B cell (primary cell): ENCODE measurements at regions not wholly inside any gene's neighbourhood (a gene's known extent, or its start where the extent isn't known, plus 50 kb on each side); places are given as distances from the start of the nearest gene placed in this dataset.

Source experiments
- ATAC-seq: fragments of 200-7000 bp; cut with Tn5 transposase; one replicate; pipeline ENCODE4 v1.10.0; 2021; ENCODE audit warnings: low read depth, mild to moderate bottlenecking, moderate number of reproducible peaks, moderate library complexity
- CTCF ChIA-PET: fragments of 350-600 bp; sonication (Branson Sonifier 250); formaldehyde crosslinking; loops from one replicate; lab custom pipeline; 2021; ENCODE audit warnings: antibody characterized with exemption, inconsistent platforms; lab: Charles Lee
- POLR2A ChIA-PET: fragments of 350-600 bp; sonication (Branson Sonifier 250); formaldehyde crosslinking; loops from one replicate; lab custom pipeline; 2021; ENCODE audit warnings: antibody characterized with exemption; lab: Charles Lee
- DNase-seq: peaks from one replicate; pipeline ENCODE4 v3.0.0; 2013
- H2AFZ ChIP-seq: 2 replicates; pipeline ENCODE4 v1.6.1; 2012; ENCODE audit warnings: mild to moderate bottlenecking, low read depth, low read length; ENCODE audit not compliant: insufficient read depth, poor library complexity, severe bottlenecking
- H3K27ac ChIP-seq, 2 donors: 1 replicate in 1 of 2; 2 replicates in 1 of 2; pipeline ENCODE4 v1.5.1; 2012 to 2013; ENCODE audit warnings: low read length in 2 of 2, mild to moderate bottlenecking in 2 of 2, moderate library complexity in 1 of 2
- H3K27me3 ChIP-seq, 4 experiments: fragments of 200-600 bp in 1 of 4; sonication (generic) in 1 of 4; replicated peaks in 1 of 4; 1 replicate in 2 of 4; 2 replicates in 2 of 4; pipeline versions ENCODE4 v1.6.1 to v1.7.0; 2013 to 2016; ENCODE audit warnings: low read length in 3 of 4, mild to moderate bottlenecking in 2 of 4, mixed read lengths in 1 of 4, moderate library complexity in 1 of 4; ENCODE audit not compliant: insufficient read depth in 4 of 4, control insufficient read depth in 3 of 4; ENCODE audit errors: control extremely low read depth in 1 of 4
- H3K36me3 ChIP-seq, 2 experiments: replicated peaks in 1 of 2; 1 replicate in 1 of 2; 2 replicates in 1 of 2; pipeline versions ENCODE4 v1.6.1 to v1.7.1; 2013; ENCODE audit warnings: low read length in 1 of 2; ENCODE audit not compliant: insufficient read depth in 2 of 2, control insufficient read depth in 1 of 2; ENCODE audit errors: control extremely low read depth in 1 of 2, extremely low read depth in 1 of 2
- H3K4me1 ChIP-seq, 2 donors: fragments of 200-600 bp in 1 of 2; sonication (generic) in 1 of 2; 1 replicate in 1 of 2; 2 replicates in 1 of 2; pipeline versions ENCODE4 v1.5.1 to v1.6.1; 2013 to 2017; ENCODE audit warnings: low read length in 2 of 2; ENCODE audit not compliant: control insufficient read depth in 2 of 2, insufficient read depth in 2 of 2
- H3K4me2 ChIP-seq: replicated peaks from 2 replicates; pipeline ENCODE3; 2012; ENCODE audit warnings: mild to moderate bottlenecking, low read depth, low read length; ENCODE audit not compliant: poor library complexity, severe bottlenecking
- H3K4me3 ChIP-seq, 5 experiments: fragments of 200-600 bp in 1 of 5; sonication (generic) in 1 of 5; 1 replicate in 3 of 5; 2 replicates in 2 of 5; pipeline versions ENCODE4 v1.5.1 to v1.7.0; 2011 to 2016; ENCODE audit warnings: low read length in 4 of 5, mild to moderate bottlenecking in 4 of 5, low read depth in 2 of 5, control low read depth in 1 of 5, moderate library complexity in 1 of 5; ENCODE audit not compliant: insufficient read depth in 1 of 5; ENCODE audit errors: control extremely low read depth in 1 of 5, extremely low read depth in 1 of 5
- H3K79me2 ChIP-seq: fragments of 200-600 bp; sonication (generic); one replicate; pipeline ENCODE4 v1.6.0; 2016; ENCODE audit warnings: low read length; ENCODE audit not compliant: control insufficient read depth, insufficient read depth
- H3K9ac ChIP-seq: fragments of 200-600 bp; sonication (generic); 2 replicates; pipeline ENCODE4 v1.6.1; 2017; ENCODE audit warnings: mild to moderate bottlenecking, low read length, moderate library complexity
- H3K9me3 ChIP-seq, 3 donors: one replicate each; pipeline versions ENCODE4 v1.6.1 to v1.7.1; 2013; ENCODE audit warnings: low read length in 2 of 3; ENCODE audit not compliant: control insufficient read depth in 2 of 3, insufficient read depth in 1 of 3; ENCODE audit errors: control extremely low read depth in 1 of 3
- H4K20me1 ChIP-seq: 2 replicates; pipeline ENCODE4 v1.6.0; 2012; ENCODE audit warnings: mild to moderate bottlenecking, low read length; ENCODE audit not compliant: insufficient read depth, control insufficient read depth, poor library complexity, severe bottlenecking
- H3K27ac Mint-ChIP-seq: one replicate; pipeline ENCODE4 v1.8.0; 2021; ENCODE audit warnings: mixed read lengths
- H3K27me3 Mint-ChIP-seq: one replicate; pipeline ENCODE4 v1.8.0; 2021; ENCODE audit warnings: mixed read lengths
- H3K4me1 Mint-ChIP-seq: one replicate; pipeline ENCODE4 v1.8.0; 2021; ENCODE audit warnings: mixed read lengths
- H3K4me3 Mint-ChIP-seq: one replicate; pipeline ENCODE4 v1.8.0; 2021; ENCODE audit warnings: mixed read lengths
- H3K9me3 Mint-ChIP-seq: one replicate; pipeline ENCODE4 v1.8.0; 2022; ENCODE audit warnings: mixed read lengths; ENCODE audit not compliant: insufficient read depth
- EZH2 ChIP-seq: IDR thresholded peaks from 2 replicates; pipeline ENCODE4 v1.6.1; 2012; ENCODE audit warnings: borderline replicate concordance, low read depth, mild to moderate bottlenecking, moderate library complexity, low read length; ENCODE audit not compliant: insufficient read depth, poor library complexity, severe bottlenecking
- WGBS: methylation state at CpG from one replicate; pipeline ENCODE4 v1.1.5; 2013; ENCODE audit warnings: missing lambda C conversion rate; ENCODE audit not compliant: insufficient coverage; 5-methylcytosine and 5-hydroxymethylcytosine counted together
- intact Hi-C: fragments of 100-400 bp; cut with micrococcal nuclease; formaldehyde crosslinking; loops from one replicate; pipeline ENCODE4 v1.10.0; 2022
- TF ChIP-seq, protein P1 (sequence below): fragments of 200-600 bp; IDR thresholded peaks from one replicate; pipeline ENCODE4 v1.8.0; 2022; ENCODE audit warnings: antibody characterized with exemption, mild to moderate bottlenecking

GRCh38 chr3:25306705-25307104 is 121.4 kb upstream of the RARB start:
- H2AFZ ChIP-seq, result no peak overlapping the region
- DNase-seq (no peak), ATAC-seq (no peak)
- H3K36me3 ChIP-seq, result no peaks in the 10 kb centered on the region
- intact Hi-C loops, result no loop called here
- H3K27me3 ChIP-seq, result no peaks in the 10 kb centered on the region
- H3K79me2 ChIP-seq, result no peaks in the 10 kb centered on the region
- no peak overlapping the region for H3K4me3 ChIP-seq
- H3K4me2 ChIP-seq, result no peak overlapping the region
- peaks cover 0 to 5% (median 0%) of the 10 kb centered on the region in 3 donors for H3K9me3 ChIP-seq
- no peaks in the 10 kb centered on the region for H3K4me1 ChIP-seq
- CTCF ChIA-PET, result no interaction called here
- Mint-ChIP-seq H3K4me3 (no peak overlapping the region), H3K27ac (no peak overlapping the region), H3K9me3 (peaks cover 2% of the 10 kb centered on the region), H3K27me3 (no peaks in the 10 kb centered on the region), H3K4me1 (no peaks in the 10 kb centered on the region)
- no CpG with 5 or more reads among the region's 2 CpGs for WGBS
- no peaks in the 10 kb centered on the region for H4K20me1 ChIP-seq
- H3K9ac ChIP-seq, result no peak overlapping the region
- TF ChIP-seq EZH2, result no peak
- TF ChIP-seq, protein P1, sequence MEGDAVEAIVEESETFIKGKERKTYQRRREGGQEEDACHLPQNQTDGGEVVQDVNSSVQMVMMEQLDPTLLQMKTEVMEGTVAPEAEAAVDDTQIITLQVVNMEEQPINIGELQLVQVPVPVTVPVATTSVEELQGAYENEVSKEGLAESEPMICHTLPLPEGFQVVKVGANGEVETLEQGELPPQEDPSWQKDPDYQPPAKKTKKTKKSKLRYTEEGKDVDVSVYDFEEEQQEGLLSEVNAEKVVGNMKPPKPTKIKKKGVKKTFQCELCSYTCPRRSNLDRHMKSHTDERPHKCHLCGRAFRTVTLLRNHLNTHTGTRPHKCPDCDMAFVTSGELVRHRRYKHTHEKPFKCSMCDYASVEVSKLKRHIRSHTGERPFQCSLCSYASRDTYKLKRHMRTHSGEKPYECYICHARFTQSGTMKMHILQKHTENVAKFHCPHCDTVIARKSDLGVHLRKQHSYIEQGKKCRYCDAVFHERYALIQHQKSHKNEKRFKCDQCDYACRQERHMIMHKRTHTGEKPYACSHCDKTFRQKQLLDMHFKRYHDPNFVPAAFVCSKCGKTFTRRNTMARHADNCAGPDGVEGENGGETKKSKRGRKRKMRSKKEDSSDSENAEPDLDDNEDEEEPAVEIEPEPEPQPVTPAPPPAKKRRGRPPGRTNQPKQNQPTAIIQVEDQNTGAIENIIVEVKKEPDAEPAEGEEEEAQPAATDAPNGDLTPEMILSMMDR, result no peak
- H3K27ac ChIP-seq, result no peak overlapping the region
- POLR2A ChIA-PET, result no interaction called here

GRCh38 chr3:25313286-25313685 is 114.8 kb upstream of the RARB start:
- no peaks in the 10 kb centered on the region for H3K4me1 ChIP-seq
- H3K36me3 ChIP-seq, result no peaks in the 10 kb centered on the region
- no CpG with 5 or more reads among the region's 2 CpGs for WGBS

More at GRCh38 chr3:25313286-25313685, 114.8 kb upstream of the RARB start:
- Histone ChIP-seq H3K4me3 (no peak overlapping the region), H3K9me3 (peaks cover 0 to 5% (median 0%) of the 10 kb centered on the region in 3 donors), H3K27ac (no peak overlapping the region), H3K9ac (no peak overlapping the region), H3K4me2 (no peak overlapping the region), H4K20me1 (no peaks in the 10 kb centered on the region), H3K27me3 (no peaks in the 10 kb centered on the region), H2AFZ (no peak overlapping the region), H3K79me2 (no peaks in the 10 kb centered on the region)
- Mint-ChIP-seq H3K4me1 (no peaks in the 10 kb centered on the region), H3K9me3 (no peaks in the 10 kb centered on the region), H3K27me3 (no peaks in the 10 kb centered on the region), H3K4me3 (no peak overlapping the region), H3K27ac (no peak overlapping the region)
- DNase-seq, result no peak
- intact Hi-C loops, result no loop called here
- ChIA-PET POLR2A (no interaction called here), CTCF (no interaction called here)
- TF ChIP-seq, protein P1, result no peak
- TF ChIP-seq EZH2, result no peak
- ATAC-seq, result no peak
